IMR-90 (cell line): ENCODE measurements at regions not wholly inside any gene's neighbourhood (a gene's known extent, or its start where the extent isn't known, plus 50 kb on each side); places are given as distances from the start of the nearest gene placed in this dataset.

Experiments
- ATAC-seq: fragments of 200-7000 bp; cut with Tn5 transposase; 2 replicates; pipeline ENCODE4 v1.9.1; 2020; ENCODE audit warnings: low read depth, mild to moderate bottlenecking, moderate library complexity
- BruUV-seq: library from RNA; stranded (reverse); fragments of 400-500 nt; replicated peaks from 2 replicates; lab custom pipeline; 2021; lab: Mats Ljungman, UMichigan
- CTCF ChIA-PET: fragments of 300-600 bp; formaldehyde crosslinking; extraction: SDS; loops from one replicate; lab custom pipeline; 2021; ENCODE audit warnings: antibody characterized with exemption; lab: Yijun Ruan, JAX
- POLR2A ChIA-PET: fragments of 300-600 bp; sonication (Branson Sonifier 250); formaldehyde crosslinking; loops from one replicate; lab custom pipeline; 2022; ENCODE audit warnings: antibody characterized with exemption; ENCODE audit not compliant: unreplicated experiment; lab: Charles Lee
- DNase-seq: peaks from one replicate; pipeline ENCODE4 v3.0.0; 2013
- H2AFZ ChIP-seq: replicated peaks from 2 replicates; pipeline ENCODE3; 2013; ENCODE audit warnings: low read length, mild to moderate bottlenecking; ENCODE audit not compliant: poor library complexity
- H2AK5ac ChIP-seq: 2 replicates; pipeline ENCODE4 v1.6.1; 2013; ENCODE audit warnings: low read depth, low read length, inconsistent platforms
- H2AK9ac ChIP-seq: replicated peaks from 2 replicates; pipeline ENCODE3; 2013; ENCODE audit warnings: mild to moderate bottlenecking, low read depth, low read length, moderate library complexity; ENCODE audit not compliant: poor library complexity
- H2BK120ac ChIP-seq: 2 replicates; pipeline ENCODE4 v1.6.1; 2013; ENCODE audit warnings: low read depth, low read length, inconsistent platforms
- H2BK15ac ChIP-seq: 3 replicates; pipeline ENCODE4 v1.6.1; 2013; ENCODE audit warnings: low read depth, low read length, inconsistent platforms
- H2BK20ac ChIP-seq: 2 replicates; pipeline ENCODE4 v1.6.1; 2013; ENCODE audit warnings: low read depth, mild to moderate bottlenecking, inconsistent platforms, low read length, moderate library complexity
- H2BK5ac ChIP-seq: 2 replicates; pipeline ENCODE4 v1.6.1; 2013; ENCODE audit warnings: mild to moderate bottlenecking, low read depth, low read length, inconsistent platforms; ENCODE audit not compliant: poor library complexity, severe bottlenecking
- H3K14ac ChIP-seq: replicated peaks from 2 replicates; pipeline ENCODE4 v1.6.1; 2013; ENCODE audit warnings: low read depth, low read length, inconsistent platforms
- H3K18ac ChIP-seq: 2 replicates; pipeline ENCODE4 v1.6.1; 2013; ENCODE audit warnings: low read depth, low read length, control low read depth
- H3K23ac ChIP-seq: 2 replicates; pipeline ENCODE4 v1.6.1; 2013; ENCODE audit warnings: low read depth, low read length, inconsistent platforms
- H3K27ac ChIP-seq: 2 replicates; pipeline ENCODE4 v1.5.1; 2013; ENCODE audit warnings: mild to moderate bottlenecking, control low read depth, low read length; ENCODE audit not compliant: insufficient read depth
- H3K27me3 ChIP-seq: 2 replicates; pipeline ENCODE4 v1.6.1; 2013; ENCODE audit warnings: low read length; ENCODE audit not compliant: control insufficient read depth, insufficient read depth
- H3K36me3 ChIP-seq: 2 replicates; pipeline ENCODE4 v1.6.1; 2013; ENCODE audit warnings: low read length, mixed read lengths; ENCODE audit not compliant: control insufficient read depth, insufficient read depth
- H3K4ac ChIP-seq: 2 replicates; pipeline ENCODE4 v1.6.1; 2013; ENCODE audit warnings: low read depth, low read length, inconsistent platforms
- H3K4me1 ChIP-seq: 2 replicates; pipeline ENCODE4 v1.6.1; 2013; ENCODE audit warnings: low read length, mixed read lengths; ENCODE audit not compliant: control insufficient read depth, insufficient read depth
- H3K4me2 ChIP-seq: 2 replicates; pipeline ENCODE4 v1.6.1; 2013; ENCODE audit warnings: low read depth, mild to moderate bottlenecking, control low read depth, low read length, moderate library complexity
- H3K4me3 ChIP-seq: 2 replicates; pipeline ENCODE4 v1.5.1; 2013; ENCODE audit warnings: low read depth, mild to moderate bottlenecking, control low read depth, low read length, moderate library complexity; ENCODE audit not compliant: insufficient read depth
- H3K56ac ChIP-seq: 2 replicates; pipeline ENCODE4 v1.6.1; 2013; ENCODE audit warnings: low read length, inconsistent platforms; ENCODE audit not compliant: insufficient read depth; ENCODE audit errors: extremely low read depth
- H3K79me1 ChIP-seq, 2 experiments: 2 replicates each; pipeline ENCODE4 v1.6.1; 2013; ENCODE audit warnings: low read length in 2 of 2, inconsistent platforms in 1 of 2, low read depth in 1 of 2
- H3K9ac ChIP-seq: 2 replicates; pipeline ENCODE4 v1.6.1; 2013; ENCODE audit warnings: low read depth, low read length, control low read depth
- H3K9me1 ChIP-seq: 2 replicates; pipeline ENCODE4 v1.6.1; 2013; ENCODE audit warnings: low read length, inconsistent platforms; ENCODE audit not compliant: insufficient read depth
- H3K9me3 ChIP-seq: 2 replicates; pipeline ENCODE4 v1.6.1; 2013; ENCODE audit warnings: low read length; ENCODE audit not compliant: control insufficient read depth, insufficient read depth
- H4K20me1 ChIP-seq: 2 replicates; pipeline ENCODE4 v1.6.1; 2013; ENCODE audit warnings: low read length, inconsistent platforms; ENCODE audit not compliant: insufficient read depth
- H4K5ac ChIP-seq: 2 replicates; pipeline ENCODE4 v1.6.1; 2013; ENCODE audit warnings: mild to moderate bottlenecking, low read depth, low read length, control low read depth
- H4K8ac ChIP-seq, 2 experiments: 2 replicates each; pipeline ENCODE4 v1.6.1; 2013; ENCODE audit warnings: low read depth in 2 of 2, low read length in 2 of 2, control low read depth in 1 of 2, inconsistent platforms in 1 of 2
- H4K91ac ChIP-seq: 2 replicates; pipeline ENCODE4 v1.6.1; 2013; ENCODE audit warnings: low read depth, low read length, inconsistent platforms; ENCODE audit not compliant: insufficient read depth
- BHLHE40 ChIP-seq: fragments of 150-350 bp; IDR thresholded peaks from 2 replicates; pipeline ENCODE4 v1.6.1; 2016; ENCODE audit warnings: mild to moderate bottlenecking, low read depth, low read length
- CEBPB ChIP-seq: IDR thresholded peaks from 2 replicates; pipeline ENCODE4 v1.6.1; 2012; ENCODE audit warnings: low read depth, low read length, improper control_type of control experiment
- CHD1 ChIP-seq: IDR thresholded peaks from 2 replicates; pipeline ENCODE4 v1.6.1; 2012; ENCODE audit warnings: low read depth, low read length, improper control_type of control experiment
- ELK1 ChIP-seq: fragments of 150-350 bp; IDR thresholded peaks from 2 replicates; pipeline ENCODE4 v1.6.1; 2016; ENCODE audit warnings: low read depth, mild to moderate bottlenecking, low read length, moderate library complexity, borderline replicate concordance
- FOS ChIP-seq: fragments of 150-350 bp; IDR thresholded peaks from 2 replicates; pipeline ENCODE4 v1.6.1; 2016; ENCODE audit warnings: low read depth, low read length
- MAFK ChIP-seq: IDR thresholded peaks from 2 replicates; pipeline ENCODE4 v1.6.1; 2012; ENCODE audit warnings: low read depth, low read length, improper control_type of control experiment
- MXI1 ChIP-seq: IDR thresholded peaks from 2 replicates; pipeline ENCODE4 v1.6.1; 2012; ENCODE audit warnings: low read depth, mild to moderate bottlenecking, low read length, moderate library complexity, borderline replicate concordance
- NFE2L2 ChIP-seq: fragments of 150-350 bp; IDR thresholded peaks from 2 replicates; pipeline ENCODE4 v1.6.1; 2016; ENCODE audit warnings: low read depth, mild to moderate bottlenecking, low read length
- POLR2A ChIP-seq: IDR thresholded peaks from 2 replicates; pipeline ENCODE4 v1.6.1; 2012; ENCODE audit warnings: mild to moderate bottlenecking, low read depth, low read length
- RAD21 ChIP-seq: IDR thresholded peaks from 2 replicates; pipeline ENCODE4 v1.6.1; 2012; ENCODE audit warnings: low read length, improper control_type of control experiment
- USF2 ChIP-seq: fragments of 150-350 bp; IDR thresholded peaks from 2 replicates; pipeline ENCODE4 v1.6.1; 2017; ENCODE audit warnings: mild to moderate bottlenecking, antibody characterized with exemption, low read length, low read depth
- dilution Hi-C: fragments of 300-500 bp; cut with HindIII; formaldehyde crosslinking; loops from one replicate; pipeline ENCODE4 v1.14.3; 2018; ENCODE audit warnings: low sequenced_read_pairs; ENCODE audit not compliant: unreplicated experiment
- in situ Hi-C: fragments of 300-500 bp; cut with MboI; formaldehyde crosslinking; loops from 3 replicates; pipeline ENCODE4 v1.14.3; 2019; ENCODE audit warnings: low sequenced_read_pairs, inconsistent platforms, mixed read lengths
- intact Hi-C: fragments of 100-400 bp; cut with micrococcal nuclease; formaldehyde crosslinking; loops from 2 replicates; pipeline ENCODE4 v1.10.0; 2022
- TF ChIP-seq, protein P1 (sequence below): conservative IDR thresholded peaks from 2 replicates; pipeline ENCODE4 v1.5.1; 2012; ENCODE audit warnings: mild to moderate bottlenecking, low read depth, low read length, improper control_type of control experiment

- in situ Hi-C loops (loop anchor here (25.0 kb wide), 1 partner anchor 1155 kb away; no protein-coding TSS in a partner anchor), dilution Hi-C loops (no loop called here), intact Hi-C loops (no loop called here)
- Histone ChIP-seq H3K9me3 (no peaks in the 10 kb centered on the region), H2BK20ac (no peak overlapping the region), H3K27ac (no peak overlapping the region), H3K9me1 (no peaks in the 10 kb centered on the region), H3K4me2 (no peak overlapping the region), H3K36me3 (no peaks in the 10 kb centered on the region), H2BK15ac (no peak overlapping the region), H2AK9ac (no peak overlapping the region), H3K23ac (no peak overlapping the region), H2BK120ac (no peak overlapping the region), H3K4ac (no peak overlapping the region), H2BK5ac (no peak overlapping the region), H3K9ac (no peak overlapping the region), H4K91ac (no peak overlapping the region), H3K4me3 (no peak overlapping the region), H4K20me1 (no peaks in the 10 kb centered on the region), H2AFZ (no peak overlapping the region), H3K56ac (no peak overlapping the region), H2AK5ac (no peak overlapping the region), H3K79me1 (no peaks in the 10 kb centered on the region), H3K4me1 (no peaks in the 10 kb centered on the region), H4K8ac (no peak overlapping the region), H3K18ac (no peak overlapping the region), H4K5ac (no peak overlapping the region), H3K27me3 (no peaks in the 10 kb centered on the region), H3K14ac (no peak overlapping the region)
- no peak for ATAC-seq
- no TSS peak for BruUV-seq
- DNase-seq, result no peak
- POLR2A ChIA-PET, result no interaction called here
- TF ChIP-seq USF2 (no peak), NFE2L2 (no peak), MAFK (no peak), ELK1 (no peak), RAD21 (no peak), MXI1 (no peak), FOS (no peak), CHD1 (no peak), CEBPB (no peak), POLR2A (no peak), BHLHE40 (no peak)
- TF ChIP-seq, protein P1, sequence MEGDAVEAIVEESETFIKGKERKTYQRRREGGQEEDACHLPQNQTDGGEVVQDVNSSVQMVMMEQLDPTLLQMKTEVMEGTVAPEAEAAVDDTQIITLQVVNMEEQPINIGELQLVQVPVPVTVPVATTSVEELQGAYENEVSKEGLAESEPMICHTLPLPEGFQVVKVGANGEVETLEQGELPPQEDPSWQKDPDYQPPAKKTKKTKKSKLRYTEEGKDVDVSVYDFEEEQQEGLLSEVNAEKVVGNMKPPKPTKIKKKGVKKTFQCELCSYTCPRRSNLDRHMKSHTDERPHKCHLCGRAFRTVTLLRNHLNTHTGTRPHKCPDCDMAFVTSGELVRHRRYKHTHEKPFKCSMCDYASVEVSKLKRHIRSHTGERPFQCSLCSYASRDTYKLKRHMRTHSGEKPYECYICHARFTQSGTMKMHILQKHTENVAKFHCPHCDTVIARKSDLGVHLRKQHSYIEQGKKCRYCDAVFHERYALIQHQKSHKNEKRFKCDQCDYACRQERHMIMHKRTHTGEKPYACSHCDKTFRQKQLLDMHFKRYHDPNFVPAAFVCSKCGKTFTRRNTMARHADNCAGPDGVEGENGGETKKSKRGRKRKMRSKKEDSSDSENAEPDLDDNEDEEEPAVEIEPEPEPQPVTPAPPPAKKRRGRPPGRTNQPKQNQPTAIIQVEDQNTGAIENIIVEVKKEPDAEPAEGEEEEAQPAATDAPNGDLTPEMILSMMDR, result no peak
- CTCF ChIA-PET, result no interaction called here
Measured at GRCh38 chr11:37632748-37633147, 1034.7 kb upstream of the RAG2 start.
